GM19452 (cell line): ENCODE measurements at regions not wholly inside any gene's neighbourhood (a gene's known extent, or its start where the extent isn't known, plus 50 kb on each side); places are given as distances from the start of the nearest gene placed in this dataset.

Source experiments
- ATAC-seq: cut with Tn5 transposase; IDR thresholded peaks from one replicate; pipeline ENCODE4 v1.9.1; 2021; ENCODE audit not compliant: unreplicated experiment

DNA sequence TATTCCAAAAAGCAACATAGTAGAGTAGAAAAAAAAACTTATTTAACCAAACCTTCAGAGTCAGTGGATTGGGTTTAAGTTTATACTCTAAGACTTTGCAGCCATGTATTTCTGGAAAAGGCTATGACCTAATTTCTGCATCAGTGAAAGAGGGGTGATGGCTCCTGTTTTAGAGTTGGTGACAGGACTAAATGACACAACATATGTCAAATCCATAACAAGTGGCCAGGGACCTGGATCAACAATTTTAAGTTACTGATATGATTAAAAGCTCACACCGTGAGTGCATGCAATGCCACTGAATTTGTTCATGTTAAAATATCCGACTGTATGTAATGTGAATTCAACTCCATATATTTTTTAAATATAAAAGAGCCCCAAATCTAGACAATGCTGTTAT is 390.6 kb downstream of the TNS3 start:
- no peak for ATAC-seq

DNA sequence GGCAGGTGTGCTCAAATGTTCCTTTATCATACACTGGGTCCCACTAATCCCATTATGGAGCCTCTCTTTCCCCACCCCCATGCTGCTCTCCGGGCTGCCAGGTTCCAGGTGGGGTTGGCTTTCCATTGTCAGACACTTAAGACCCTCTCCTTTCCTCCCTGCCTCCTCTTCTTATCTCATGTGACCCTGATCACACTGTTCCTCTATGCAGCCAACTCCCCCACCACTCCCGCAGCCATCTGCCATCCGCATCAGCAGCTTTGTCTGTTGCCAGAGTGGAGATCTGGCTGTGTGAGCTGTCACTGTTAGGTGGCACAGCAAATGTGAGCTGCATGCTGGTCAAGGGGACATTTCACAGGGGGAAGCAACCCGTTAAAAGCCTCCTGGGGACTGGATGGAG is 391.4 kb downstream of the TNS3 start:
- no peak for ATAC-seq

DNA sequence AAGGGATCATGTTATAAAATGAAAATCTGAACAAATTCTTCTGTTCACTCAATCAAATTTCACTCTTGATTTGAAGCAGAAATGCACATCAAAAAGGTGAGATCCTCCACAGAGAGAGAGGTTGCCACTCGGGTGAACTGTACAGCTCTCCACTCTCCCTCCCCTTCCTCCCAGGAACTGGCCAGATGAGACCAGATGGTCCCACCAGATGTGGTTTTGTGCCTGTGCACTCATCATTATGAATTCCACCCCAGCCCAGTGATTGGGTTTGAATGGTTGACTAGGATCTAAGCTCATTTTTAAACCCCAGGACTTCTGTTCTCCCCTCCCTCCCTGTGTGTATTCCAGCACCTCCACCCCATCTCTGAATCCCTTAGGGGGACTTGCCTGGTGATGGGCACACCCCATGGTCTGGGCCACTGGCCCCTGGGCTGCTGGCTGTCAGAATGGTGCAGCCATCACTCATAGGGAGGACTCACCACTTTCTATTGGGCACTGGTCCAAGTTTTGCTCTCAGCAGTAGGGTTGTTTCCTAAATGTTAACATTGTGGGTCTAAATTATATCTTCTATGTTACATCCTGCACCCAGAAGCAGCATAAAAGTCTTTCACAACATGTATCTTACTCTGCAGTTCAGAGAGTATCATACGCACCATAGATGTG is 393.1 kb downstream of the TNS3 start:
- ATAC-seq = no peak

DNA sequence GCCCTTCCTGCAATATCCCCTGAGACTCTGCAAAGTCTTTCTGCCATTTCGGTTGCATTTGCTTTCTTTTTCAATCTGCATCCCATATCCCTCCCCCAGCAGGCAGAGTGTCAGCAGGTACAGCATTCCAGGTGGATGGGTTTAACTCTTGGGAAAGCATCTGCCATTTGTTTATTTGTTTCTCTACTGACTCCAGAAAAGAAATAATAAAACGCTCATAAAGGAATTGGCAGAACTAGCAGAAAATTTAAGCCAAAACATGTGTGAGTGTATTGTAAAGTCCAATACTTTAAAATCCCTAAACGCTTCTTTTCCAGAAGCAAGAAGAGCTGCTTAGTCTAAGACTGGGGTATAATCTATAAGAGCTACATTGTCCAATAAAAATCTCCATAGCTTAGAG is 393.8 kb downstream of the TNS3 start:
- ATAC-seq = no peak

DNA sequence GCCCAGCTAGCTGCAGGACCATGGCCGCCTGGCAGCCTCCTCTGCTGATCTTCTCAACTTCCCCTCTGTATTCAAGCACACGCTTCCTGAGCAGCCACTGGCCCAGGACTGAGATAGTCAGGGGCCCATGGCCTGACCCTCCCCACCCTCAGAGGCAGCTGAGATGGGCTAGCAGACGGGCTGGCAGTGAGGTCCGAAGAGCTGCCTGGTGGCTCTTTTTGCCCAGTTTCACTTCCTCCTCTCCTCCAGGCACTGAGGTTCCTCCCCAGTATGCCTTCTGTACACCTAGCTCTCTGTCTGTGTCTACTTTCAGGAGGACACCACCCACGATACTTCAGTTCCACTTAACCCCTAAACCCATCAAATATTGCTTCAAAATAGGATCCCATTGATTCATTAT is 395.6 kb downstream of the TNS3 start:
- peak; percentile 94 for ATAC-seq

DNA sequence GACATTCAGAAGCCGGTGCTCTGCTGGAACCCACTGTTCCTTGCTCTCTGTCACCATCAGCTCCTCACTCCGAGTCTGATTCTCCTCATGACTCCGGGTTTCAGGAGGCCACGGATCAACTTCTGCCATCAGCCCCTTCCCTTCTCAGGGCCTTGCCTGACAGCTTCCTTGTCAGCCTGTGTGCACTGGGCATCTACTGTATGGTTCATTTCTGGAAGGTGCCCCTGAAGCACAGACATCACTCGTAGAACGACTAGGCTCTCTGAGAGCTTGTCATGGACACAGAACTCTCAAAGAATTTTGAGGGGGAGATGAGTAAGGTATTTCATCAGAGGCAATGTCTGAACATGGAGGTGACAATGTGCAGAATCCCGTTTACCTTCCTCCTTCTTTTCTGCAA is 396.1 kb downstream of the TNS3 start:
- ATAC-seq = no peak

DNA sequence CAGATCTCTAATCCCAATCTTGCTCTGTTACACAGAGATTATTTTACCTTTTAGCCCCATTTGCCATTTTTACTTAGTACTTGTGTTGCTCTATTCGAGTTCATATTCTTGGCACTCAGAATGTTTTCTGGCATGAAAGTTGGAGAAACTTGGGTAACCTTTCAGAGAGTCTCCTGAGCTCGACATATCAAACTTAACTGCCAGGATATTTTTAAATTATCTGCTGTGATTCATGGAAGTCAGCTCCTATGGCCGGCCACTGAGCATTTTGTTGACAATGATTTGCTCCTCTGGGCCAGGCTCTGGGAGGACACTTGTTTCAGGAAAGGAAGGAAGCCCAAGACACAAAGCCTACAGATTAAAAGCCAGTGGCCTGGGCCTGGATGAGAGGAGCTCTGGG is 396.7 kb downstream of the TNS3 start:
- no peak for ATAC-seq

DNA sequence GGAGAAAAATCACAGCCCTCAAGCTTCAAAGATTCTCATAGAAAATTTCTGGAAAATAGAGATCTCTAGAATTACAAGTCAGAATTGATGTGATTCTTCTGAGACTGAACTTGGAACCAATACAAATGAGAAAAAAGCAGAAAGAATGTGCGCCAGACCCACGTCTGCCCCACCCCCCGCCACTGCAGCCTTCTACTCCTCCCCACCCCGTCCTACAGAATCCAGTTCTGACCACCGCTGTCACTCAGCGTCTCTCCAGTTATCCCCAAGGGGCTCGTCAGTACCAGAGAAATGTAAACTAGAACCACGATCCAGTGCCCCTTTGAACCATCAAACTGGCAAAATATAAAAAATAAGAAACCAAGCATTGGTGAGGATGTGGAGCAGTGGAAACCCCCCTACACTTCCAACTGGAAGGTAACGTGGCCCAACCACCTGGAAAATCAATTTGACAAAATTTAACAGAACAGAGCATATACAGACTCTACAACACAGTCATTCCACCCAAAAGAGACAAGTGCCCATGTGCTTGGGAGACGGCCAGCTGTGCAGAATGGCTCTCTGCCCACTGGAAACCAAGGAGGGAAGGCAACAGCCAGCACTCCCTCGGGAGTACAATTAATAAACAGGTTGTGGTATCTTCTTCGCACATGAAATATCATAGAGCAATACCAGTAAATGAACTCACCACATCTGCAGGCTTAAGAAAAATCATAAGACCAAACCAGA is 397.9 kb downstream of the TNS3 start:
- no peak for ATAC-seq

DNA sequence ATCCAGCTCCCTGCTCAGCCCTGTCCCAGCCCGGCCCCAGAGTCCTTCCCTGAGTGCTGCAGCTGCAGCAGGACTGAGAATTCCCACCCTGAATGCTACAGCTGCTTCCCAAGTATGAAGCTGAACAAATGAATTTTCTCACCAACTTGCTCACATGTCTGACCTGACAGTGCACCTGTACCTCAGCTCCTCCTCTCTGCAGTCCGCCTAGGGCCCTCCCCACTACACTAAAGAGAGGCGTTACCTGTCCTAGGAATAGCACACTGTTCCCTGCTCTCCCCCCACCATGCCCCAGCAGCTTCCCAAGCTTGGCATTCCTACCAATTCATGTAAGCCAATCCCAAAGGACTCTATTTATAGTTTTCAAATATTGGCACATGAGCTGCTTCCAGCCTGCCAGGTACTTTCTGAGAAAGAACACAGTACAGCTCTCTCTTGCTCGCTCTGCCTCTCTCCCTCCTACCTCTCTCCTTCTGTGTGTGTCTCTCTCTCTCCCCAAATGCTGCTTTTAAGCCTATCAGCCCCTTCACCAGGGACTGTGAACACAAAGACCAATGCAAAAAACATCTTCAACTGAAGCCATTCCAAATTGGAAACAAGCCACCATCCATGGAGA is 400.1 kb downstream of the TNS3 start:
- no peak for ATAC-seq

DNA sequence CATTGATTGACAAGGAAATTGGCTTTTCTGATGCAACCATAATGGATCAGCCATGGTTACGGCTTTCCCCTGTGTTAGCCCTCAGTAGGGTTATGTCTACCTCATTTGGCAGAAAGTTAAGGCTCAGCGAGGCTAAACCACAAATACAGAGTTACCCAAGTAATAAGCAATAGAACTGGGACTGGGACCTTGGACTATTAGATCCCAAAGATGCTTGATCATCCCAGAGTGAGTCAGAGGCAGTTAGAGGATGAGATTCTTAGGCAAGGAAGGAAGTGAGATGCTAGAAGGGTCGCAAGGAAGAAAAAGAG is 401.4 kb downstream of the TNS3 start:
- ATAC-seq = no peak

DNA sequence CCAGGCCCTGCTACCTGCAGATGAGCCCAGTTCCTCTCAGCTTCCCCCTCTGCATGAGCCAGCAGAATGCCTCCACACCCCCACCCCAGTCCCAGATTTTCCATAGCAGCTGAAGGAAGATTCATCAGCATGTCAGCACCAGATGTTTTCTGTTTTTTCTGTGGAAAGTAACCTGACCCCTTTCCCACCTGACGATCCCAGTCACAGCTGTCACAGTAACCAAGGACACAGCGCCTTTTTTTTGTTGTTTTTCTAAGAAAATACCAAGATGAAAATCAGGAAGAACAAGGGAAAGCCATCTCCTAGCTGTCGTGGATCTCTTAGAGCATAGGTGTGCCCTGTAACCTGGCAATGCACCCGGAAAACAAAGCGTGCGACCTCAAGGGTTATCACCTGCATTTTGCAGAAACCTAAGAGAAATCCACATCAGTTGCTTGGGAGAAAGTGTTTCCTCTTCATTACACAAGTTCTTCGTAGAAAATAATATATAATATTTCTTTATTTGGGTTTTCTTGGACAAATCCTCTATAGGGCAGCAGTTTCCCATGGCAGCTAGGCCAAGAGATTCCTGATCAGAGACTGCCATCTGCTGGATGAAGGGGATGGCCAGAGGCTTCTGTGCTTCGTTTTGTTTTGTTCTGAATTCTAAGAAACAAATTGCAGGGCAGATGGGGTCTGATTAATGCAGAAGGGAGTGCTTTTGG is 401.9 kb downstream of the TNS3 start:
- ATAC-seq = peak; percentile 63

DNA sequence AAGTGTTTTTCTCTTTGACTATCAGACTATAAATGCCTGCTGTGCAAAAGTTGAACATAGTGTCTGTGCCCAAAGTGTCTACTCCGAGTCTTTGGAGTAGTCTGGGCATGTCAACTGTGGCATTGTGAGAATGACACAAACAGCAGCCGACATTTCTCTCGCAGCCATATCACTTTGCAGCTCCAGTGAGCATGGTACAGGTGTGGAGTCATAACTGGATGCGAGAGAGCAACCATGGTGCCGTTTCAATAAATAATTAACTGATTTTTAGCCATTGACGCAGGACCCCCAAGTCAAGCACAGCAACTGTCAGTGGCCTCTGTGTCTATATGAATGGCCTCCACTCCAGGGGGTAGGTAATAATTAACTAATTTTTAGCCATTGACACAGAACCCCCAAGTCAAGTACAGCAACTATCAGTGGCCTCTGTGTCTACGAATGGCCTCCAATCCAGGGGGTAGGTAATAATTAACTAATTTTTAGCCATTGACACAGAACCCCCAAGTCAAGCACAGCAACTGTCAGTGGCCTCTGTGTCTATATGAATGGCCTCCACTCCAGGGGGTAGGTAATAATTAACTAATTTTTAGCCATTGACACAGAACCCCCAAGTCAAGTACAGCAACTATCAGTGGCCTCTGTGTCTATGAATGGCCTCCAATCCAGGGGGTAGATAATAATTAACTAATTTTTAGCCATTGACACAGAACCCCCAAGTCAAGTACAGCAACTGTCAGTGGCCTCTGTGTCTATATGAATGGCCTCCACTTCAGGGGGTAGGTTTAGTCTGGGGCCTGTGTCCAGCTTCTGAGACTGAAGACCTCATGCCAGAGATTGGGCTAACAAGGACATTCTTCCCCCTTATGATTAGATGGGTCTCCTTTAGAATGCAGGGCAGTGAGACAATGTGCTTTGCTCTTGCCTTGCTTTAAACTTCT is 409.0 kb downstream of the TNS3 start:
- ATAC-seq = peak; percentile 89

DNA sequence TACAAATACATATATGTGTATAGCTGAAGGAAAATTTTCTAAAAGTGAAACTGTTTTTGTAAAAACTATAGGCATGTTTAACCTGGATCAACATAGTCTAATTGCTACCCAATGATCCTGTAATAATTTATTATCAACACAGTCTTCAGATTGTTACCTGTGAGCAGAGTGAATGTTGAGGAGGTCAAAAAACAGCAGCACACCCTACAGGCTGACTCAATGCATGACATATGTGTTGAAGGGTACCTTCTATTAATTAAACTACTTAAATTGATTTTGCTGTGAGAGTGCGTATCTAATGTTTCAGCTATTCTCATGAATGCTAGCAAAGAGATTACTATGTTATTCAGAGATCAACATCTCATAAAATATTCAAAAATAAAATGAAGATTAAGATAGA is 411.4 kb downstream of the TNS3 start:
- ATAC-seq = no peak

DNA sequence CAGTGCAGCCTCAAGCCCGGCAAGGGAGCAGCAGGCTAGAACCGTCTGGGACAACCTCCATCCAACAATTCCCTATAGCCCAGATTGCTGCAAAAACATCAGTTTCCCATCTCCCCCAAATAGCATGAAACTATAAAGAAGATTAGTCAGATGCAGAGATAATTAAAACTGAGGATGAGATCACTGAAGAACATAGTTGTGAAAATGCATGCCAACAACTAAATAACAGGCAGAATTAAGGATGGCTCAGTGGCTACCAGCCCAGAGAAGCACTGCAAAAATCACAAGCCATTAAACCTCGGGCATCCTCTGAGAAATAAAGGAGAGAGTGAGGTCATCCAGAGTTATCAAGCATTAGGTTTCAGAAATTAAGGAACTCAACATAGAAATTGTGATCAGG is 427.1 kb downstream of the TNS3 start:
- ATAC-seq = no peak

DNA sequence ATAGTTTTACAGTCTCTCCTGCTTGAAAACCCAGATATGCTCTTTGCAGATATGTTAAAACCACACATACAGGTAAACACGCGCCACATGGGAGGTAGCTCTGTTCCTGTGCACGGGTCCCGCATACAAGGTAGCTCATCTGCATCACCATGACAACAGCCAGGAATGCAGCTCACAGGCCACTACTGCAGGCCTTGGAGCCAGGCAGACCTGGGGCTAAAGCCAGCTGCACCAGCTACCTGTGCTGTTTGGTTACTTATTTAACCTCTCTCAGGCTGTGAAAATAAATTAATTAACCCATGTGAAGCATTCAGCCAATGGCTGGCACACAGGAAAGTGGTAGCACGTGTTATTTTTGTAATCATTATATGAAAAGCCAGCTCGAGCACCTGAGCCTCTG is 428.3 kb downstream of the TNS3 start:
- ATAC-seq = no peak

DNA sequence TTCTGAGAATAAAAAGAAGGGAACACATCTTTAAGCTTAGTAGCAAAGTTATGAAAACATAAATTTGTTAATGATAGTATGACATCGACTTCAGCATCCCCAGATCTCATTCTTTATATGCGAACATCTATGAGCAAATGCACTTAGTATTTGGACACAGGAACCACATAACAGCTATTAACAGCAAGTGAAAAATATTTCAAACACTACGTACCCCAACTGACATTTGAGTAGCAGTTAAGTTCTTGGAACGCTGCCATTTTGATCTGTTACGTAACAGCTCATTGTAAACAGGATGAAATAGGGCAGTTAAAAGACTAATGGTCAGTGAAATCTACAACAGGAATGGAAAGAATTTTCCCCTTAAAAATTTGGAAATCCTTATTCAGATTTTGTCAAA is 428.9 kb downstream of the TNS3 start:
- no peak for ATAC-seq

DNA sequence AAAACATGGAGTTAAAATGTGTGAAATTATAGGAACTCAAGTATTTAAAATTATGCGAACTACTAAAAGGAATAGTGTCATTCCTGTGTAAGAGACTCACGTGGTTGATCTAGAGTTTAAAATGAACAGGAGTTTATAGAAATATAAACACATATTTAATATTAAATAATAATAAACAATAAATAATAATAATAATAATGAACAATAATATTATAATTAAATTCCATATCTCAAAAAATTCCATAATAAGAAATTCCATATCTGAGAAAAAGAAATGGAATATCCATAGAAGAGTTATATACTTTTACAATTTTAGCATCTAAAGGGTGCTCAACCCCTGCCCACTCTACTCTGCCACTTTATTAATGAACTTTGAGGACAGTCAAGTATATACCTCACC is 429.6 kb downstream of the TNS3 start:
- no peak for ATAC-seq

DNA sequence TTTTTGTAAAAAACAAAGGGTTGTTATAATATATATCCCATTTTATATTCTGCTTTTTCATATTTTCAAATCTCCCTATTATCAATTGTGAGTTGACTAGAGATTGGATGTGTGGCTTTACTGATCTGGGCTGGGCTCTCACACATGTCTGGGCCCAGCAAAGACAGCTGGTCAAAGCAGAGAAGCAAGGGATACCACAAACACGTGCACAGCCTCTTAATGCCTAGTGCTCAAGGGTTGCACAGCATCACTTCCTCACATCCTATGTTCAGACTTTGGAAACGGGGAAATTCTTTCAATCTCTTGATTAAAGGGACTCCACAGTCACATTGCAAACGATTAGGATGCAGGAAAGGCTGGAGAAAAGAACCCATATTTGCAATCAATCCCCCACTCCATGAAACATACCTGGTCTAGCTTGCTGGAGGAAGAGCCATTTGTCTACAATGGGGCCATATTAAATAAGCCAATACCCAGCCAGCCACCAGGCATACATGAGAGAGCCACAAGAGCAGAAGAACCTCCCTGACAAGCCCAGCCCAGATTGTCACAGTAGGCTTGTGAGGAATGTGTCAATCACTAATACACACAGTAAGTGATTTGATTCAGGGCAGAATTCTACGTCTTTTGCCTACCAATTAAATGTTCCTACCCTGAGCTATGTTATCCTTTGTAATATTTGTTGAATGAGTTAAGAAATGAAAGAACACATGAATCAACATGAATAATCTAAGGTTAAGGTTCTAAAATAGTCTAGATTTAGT is 431.2 kb downstream of the TNS3 start:
- ATAC-seq = no peak

DNA sequence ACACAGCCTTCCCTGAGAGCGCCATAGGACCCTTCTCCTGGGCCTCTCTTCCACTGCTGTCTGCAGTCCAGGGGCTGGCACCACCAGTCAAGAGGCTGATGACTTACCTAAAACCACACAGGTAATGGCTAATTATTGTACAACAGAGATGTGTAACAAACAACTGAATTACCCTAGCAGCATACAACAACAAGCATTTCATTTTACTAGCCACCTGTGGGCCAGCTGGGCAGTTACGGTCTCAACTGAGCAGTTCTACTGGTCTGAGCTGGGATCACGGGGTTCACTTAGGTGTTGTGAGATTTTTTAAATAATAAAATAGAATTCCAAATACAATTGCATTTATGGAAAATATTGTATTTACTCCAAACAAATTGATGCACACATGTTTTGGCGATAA is 431.9 kb downstream of the TNS3 start:
- no peak for ATAC-seq

DNA sequence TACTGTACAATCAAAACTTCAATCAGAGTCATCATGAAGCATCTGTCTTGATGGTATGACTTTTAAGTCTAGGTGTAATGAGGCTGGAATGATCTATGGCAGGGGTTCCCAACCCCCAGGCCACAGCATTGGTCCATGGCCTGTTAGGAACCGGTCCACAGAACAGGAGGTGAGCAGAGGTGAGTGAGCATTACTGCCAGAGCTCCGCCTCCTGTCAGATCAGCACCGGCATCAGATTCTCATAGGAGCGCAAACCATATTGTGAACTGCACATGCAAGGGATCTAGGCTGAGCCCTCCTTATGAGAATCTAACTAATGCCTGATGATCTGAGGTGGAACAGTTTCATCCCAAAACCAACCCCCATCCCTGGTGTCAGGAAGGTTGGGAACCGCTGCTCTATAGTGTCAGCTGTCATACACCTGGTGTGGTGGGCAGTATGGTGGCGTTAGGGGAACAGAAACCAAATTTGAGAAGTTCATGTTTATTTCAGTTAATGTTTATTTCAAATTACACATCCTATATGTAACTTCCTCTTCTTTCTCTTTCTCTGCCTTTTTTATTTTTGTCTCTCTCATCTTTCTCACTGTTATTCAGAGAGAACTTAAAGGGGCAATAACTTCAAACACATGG is 432.6 kb downstream of the TNS3 start:
- ATAC-seq = peak; percentile 52
